DMS153 treated with DMSO at 0.1 percent for 48 hours (cell line): ENCODE measurements at regions not wholly inside any gene's neighbourhood (a gene's known extent, or its start where the extent isn't known, plus 50 kb on each side); places are given as distances from the start of the nearest gene placed in this dataset.
"Not testable (repeated sequence)": the region's sequence is repeated elsewhere in the genome, so short reads cannot be mapped to it uniquely, and the experiment has no call there.

Source experiments
- DNase-seq: peaks from one replicate; lab custom pipeline; 2025; ENCODE audit not compliant: unreplicated experiment; lab: John Stamatoyannopoulos, UW

DNA sequence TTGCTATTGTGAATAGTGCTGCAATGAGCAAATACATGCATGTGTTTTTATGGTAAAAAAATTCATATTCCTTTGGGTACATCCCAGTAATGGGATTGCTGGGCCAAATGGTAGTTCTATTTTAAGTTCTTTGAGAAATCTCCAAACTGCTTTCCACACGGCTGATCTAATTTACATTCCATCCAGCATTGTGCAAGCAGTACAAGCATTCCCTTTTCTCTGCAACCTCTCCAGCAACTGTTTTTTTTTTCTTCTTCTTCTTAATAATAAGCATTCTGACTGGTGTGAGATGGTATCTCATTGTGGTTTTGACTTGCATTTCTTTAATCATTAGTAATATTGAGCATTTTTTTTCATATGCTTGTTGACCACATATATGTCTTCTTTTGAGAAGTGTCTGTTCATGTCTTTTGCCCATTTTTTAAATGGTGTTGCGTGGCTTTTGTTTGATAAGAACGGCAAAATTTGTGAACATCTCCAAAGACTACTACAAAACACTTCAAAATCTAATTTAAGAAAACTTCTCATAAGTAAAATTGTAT, 136.1 kb upstream of the MYO3A start:
- no peak for DNase-seq

DNA sequence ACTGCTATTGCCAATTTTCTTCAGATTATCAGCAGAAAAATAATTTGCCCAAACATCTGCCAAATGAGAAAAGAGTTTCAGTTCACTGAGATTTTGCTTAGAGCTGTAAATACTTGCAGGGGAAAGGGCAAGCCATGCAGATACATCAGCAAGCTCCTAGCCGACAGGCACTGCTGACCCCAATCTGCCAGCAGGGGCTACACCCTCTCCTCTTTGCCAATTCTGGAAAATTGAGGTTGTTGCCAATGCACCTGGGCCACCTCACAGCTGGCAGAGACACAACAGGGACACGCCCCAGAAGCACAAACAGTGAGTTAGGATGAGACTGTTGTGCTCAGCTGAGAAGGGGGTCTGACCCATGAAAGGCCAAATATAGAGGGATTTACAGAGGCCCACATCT, 129.5 kb upstream of the MYO3A start:
- DNase-seq, result no peak

DNA sequence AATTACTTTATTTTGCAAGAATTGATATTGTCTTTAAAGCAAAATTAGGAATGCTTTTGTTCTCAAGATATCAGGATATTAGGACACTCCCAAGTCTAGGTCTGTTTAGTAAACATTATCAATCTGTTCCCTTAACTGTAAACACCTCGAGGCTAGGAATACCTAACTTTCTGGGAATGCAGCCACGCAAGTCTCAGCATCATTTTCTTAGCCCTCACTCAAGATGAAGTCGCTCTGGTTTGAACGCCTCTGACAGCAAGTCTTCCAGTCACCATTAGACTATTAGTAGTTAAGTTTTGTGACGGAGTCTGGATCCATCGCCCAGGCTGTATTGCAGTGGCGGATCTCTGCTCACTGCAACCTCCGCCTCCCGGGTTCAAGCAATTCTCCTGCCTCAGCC, 128.0 kb upstream of the MYO3A start:
- no peak for DNase-seq

DNA sequence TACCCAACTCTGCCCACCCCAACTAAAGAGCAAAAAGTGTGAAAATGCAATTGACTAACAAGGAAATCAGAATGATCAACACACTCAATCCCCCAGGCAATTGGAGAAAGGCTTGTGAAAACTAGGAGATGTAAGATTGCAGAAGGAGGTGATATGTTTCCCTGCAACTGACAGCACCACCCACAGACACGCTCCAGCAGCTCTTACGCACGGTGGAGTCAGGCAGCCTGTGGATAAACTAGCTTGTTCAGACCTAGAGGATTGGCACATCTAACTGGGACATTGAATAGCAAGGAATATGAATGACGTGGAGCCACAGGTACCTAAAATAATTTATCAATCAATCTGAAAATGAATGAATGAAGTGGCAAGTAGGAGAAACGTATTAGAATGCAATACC, 125.7 kb upstream of the MYO3A start:
- no peak for DNase-seq

DNA sequence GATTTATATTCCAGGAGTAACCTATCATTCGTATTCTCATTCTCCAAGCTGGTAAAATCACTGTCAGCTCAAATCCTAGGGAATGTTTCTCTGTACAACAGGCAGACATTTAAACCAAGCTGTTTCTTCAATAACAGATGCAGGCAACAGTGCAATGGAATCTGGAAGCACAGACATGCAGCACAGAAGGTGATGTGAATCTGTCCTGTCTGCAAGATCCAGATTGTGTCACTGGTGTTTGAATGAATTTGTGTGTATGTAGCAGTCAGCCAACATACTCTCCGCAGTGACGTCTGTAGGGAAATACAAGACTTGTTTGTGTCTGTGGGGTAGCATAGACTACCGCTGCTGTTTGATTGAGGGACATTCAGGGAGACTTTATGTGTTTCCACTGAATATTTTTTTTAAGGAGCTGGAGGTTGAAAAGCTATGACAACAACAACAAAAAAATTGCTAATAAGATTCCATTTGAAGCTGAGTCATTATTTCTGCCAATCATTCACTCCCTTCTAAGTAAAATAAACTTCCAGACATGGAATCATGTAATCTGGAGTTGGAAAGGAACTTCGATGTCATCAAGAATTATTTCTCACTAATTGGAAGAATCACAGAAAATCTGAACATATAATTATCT, 122.9 kb upstream of the MYO3A start:
- no peak for DNase-seq

DNA sequence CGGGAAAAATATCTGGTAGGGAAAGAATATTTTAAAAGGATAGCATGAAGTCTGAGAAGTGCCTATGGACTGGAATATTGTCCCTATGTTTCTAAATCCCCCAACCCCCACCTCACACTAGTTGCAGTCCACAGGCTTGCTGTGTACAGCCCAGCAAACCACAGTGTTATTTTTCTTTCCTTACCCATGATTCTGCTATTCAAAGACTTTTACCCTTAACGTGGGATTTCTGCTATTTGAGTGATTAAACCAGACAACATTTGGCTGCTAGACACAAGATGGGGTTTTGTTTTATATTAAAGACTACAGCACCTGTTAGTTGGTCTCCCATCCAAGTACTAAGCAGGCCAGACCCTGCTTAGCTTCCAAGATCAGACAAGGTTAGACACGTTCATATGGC, 120.5 kb upstream of the MYO3A start:
- no peak for DNase-seq

DNA sequence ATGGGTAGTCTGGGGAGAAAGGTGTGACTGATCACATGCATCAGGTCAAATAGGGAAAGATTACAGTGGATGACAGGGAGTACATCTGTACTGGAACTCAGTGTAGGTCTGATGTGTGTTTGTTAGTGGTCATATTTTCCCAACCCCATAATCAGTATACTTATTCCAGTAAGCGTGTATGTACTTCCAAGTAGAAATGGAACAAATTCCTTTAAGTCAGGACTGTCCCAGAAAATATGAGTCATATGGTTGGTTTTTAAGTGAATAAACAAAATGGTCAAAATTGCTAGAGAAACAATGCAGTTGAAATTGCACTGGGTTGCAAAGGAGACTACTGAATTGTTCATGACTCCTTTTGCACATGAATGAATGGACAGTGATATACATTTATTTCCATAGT, 118.8 kb upstream of the MYO3A start:
- no peak for DNase-seq

DNA sequence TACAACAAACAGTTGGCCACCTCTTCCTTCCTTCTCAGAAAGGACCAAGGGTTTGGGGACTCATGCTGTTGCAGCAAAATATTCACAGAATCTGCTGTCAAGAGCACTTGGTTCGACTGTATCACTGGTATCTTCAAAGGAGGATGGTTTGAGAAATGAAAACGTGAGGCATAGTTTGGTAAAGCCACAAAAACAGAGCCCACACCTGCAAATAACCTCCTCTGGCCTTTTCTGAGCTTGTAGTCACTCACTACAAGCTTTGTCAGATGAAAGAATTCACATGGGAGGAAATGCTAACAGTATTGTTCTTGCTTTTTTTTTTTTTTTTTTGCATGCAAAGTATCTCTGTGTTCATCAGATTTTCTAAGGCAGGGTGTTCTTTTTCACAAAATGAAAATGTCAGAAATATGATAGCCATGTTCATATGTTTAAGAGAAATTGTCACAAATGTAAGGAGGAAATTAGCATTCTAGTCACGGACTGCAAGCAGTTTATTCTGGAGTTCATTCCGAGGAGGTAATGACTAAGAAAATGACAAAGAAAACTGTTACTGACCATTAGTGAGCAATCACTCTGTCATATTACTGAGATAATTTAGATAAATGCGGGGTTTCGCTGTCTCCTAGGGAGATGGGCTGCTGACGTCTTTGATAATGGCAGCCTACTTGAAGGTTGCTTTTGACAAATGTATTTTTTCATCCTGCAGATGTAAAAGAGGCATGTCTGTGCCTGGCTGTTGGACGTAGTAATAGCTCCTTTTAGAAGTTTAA, 117.8 kb upstream of the MYO3A start:
- DNase-seq, result no peak

DNA sequence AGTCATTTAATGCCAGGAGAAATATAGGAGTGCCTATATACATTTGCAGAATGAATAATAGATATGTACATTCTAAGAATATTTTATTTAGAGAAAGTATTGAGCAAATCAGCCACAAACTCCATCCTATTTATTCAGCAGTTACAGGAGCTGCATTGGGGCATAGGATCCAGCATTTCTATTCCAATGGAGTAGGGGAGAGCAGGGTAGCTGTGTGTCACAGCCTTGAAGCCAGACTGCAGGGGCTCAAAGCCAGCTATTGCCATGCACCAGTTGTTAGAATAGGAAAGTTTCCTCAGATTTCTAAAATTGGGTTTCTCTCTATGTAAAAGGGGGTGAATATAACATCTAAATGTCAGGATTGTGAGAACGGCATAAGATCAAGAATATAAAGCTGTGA, 116.8 kb upstream of the MYO3A start:
- no peak for DNase-seq

DNA sequence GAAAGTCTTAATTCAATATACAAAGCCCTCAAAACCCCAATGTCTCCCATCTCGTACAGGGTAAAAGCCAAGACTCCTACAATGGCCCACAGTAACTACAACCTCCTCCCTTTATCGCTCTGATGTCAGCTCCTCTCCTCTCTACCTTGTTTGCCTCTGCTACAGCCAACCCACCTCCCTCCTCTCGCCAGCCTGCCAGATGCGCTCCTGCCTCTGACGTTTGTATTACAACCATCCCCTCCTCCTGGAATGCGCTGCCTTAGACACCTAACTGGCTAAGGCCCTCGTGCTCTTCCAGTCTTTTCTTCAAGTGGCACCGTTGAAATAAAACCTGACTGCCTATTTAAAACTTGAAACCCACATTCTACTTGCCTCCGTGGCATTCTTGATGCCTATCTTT, 115.3 kb upstream of the MYO3A start:
- DNase-seq, result no peak

DNA sequence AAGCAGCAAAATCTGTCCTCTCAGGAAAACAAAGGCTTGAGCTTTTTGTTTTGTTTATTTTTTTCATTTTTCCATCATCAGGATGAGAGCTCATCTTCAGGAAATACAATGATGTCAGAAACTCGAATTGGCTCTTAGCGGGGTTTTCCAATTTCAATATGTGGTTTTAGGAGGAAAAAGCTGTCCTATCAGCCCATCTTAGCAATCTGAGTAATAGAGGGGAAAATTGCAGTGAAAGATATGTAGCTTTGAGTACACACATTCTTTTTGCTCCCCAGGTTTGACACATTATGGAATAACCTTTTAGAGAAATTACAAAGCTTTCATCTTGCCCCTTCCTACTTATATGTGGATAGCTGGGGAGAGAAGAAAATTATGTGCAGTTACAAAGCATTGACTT, 113.6 kb upstream of the MYO3A start:
- DNase-seq, result no peak

DNA sequence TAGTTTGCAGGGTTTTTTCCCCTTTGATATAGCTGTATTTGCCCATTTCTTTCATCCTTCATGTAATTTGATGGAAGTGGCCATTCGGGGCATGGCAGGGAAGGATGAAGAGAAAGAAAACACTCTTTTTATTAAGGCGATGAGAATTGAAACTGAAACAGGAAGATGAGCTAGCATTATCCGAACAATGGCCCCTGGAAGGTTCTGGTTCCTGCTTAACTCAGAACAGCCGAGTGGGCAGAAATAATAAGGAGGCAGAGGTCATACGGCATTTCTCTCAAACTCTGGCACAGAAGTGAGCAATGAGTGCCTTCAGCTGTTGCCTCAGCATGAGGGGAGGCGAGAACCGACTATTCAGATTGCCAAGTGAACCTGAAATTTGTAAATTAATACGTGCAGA, 113.2 kb upstream of the MYO3A start:
- DNase-seq, result no peak

DNA sequence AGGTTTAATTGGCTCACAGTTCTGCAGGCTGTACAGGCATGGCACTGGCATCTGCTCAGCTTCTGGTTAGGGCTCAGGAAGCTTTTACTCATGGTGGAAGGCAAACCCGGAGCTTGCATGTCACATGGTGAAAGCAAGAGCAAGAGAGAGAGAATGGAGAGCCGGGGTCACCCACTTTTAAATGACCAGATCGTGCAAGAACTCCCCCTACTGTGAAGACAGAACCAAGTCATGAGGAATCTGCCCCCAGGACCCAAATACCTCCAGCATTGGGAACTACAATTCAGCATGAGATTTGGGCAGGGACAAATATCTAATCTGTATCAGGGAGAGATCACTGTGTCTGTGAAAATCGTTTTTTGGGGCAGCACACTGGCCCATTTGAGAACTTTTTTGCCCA, 110.0 kb upstream of the MYO3A start:
- DNase-seq, result no peak

DNA sequence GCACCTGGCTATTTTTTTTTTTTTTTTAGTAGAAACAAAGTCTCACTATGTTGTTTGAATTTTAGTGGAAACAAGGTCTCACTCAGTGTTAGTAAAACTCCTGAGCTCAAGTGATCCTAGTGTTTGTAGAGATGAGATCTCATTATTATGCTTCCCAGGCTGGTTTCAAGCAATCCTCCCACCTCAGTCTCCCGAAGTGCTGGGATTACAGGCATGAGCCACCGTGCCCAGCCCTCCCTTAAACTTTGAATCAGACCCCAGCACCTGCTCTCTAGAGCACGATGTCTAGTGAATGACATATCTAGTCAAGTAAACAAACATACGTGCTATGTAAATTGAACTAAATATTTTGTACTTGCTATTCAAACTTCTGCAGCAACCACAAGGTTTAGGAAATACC, 105.6 kb upstream of the MYO3A start:
- DNase-seq, result no peak

DNA sequence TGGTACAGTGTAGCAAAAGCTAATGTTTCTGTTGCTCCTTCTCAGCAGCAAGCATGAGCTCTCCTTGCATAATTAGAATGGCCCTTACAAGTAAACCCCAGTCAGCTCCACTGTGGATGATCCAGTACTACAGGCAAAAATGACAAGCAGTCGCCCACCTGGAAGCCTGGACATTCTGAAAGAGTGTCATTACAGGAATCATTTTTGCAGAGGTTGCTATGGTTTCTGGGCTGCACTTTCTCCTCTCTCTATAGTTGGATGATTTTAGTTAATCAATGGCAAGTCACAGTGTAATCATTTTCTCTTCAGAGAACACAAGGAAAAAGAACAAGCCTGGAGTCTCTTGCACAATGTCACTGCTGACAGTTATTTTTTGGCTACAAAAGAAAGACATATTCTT, 102.9 kb upstream of the MYO3A start:
- DNase-seq, result no peak

DNA sequence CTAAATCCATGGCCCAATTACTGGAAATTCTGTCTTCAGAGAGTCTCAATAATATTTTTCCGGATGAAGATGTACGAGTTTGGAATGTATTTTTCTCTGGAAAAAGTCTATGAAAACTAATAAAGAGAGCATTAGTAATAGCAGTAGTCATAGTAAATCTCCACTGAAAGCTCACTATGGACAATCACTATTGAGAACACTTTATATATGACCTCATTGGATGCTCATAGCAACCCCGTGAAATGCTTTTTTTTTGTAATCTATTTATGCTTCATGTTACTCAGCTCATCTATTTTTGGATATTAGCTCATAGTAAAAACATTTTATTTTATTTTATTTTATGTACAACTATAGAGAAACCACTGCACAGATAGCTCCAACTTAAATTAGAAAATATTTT, 94.3 kb upstream of the MYO3A start:
- DNase-seq, result no peak

DNA sequence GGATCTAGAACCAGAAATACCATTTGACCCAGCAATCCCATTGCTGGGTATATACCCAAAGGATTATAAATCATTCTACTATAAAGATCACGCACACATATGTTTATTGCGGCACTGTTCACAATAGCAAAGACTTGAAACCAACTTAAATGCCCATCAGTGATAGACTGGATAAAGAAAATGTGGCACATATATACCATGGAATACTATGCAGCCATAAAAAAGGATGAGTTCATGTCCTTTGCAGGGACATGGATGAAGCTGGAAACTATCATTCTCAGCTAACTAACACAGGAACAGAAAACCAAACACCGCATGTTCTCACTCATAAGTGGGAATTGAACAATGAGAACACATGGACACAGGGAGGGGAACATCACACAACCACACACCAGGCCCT, 93.2 kb upstream of the MYO3A start:
- DNase-seq, result not testable (repeated sequence)

DNA sequence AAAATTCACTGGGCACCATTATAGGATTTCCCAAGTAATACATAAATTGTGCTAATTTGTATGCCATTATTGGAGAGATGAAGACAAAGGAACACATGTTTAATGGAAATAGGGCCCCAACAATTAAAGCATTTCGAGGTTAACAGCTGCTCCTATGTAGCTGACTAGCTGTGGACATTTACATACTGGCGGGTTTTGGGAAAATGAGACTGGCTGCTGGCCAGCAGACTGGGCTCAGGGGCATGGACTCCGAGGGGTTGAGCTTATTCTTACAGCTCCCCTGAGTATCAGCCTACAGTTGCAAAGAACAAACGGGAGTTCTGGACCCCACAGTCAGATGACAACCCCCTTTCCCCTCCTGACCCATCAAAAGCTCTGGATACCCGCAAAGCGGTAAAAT, 91.9 kb upstream of the MYO3A start:
- no peak for DNase-seq

DNA sequence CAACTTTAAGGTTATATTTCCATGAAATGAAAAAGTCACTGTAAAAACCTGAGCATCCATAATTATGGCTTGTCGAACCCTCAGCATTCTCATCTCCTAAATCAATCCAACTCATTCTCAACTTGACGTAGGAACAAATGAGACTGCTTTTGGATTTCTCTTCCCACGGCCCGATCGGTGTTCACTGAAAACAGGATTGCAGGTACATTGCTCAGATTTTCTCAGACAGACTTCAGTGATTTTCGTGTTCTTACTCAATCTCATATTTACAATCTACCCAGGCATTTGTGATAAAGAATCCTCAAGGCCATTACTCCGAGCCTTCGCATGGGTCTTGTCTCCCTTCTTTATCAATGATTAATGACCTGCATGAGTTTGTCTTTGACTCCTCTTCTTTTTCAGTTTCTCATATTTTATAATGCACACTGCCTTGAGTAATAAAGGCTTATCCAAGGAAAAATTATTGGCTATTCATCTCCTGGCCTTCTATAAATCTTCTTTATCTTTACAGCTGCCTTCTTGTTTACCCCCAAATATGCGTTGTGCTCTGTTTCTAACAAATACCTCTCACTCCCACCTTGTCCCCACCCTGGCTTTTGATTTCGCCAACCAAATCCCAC, 90.4 kb upstream of the MYO3A start:
- no peak for DNase-seq

DNA sequence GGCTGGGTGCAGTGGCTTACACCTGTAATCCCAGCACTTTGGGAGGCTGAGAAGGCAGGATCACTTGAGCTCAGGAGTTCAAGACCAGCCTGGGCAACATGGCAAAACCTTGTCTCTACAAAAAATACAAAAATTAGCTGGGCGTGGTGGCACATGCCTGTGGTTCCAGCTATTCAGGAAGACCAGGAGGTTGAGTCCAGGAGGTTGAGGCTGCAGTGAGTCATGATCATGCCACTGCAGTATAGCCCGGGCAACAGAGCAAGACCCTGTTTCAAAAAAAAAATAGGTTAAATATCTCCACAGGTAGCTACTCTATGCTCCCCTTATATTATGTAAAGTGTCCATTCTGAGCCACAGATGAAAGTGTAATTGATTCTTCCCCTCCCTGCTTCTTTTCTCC, 89.3 kb upstream of the MYO3A start:
- DNase-seq, result not testable (repeated sequence)

DNA sequence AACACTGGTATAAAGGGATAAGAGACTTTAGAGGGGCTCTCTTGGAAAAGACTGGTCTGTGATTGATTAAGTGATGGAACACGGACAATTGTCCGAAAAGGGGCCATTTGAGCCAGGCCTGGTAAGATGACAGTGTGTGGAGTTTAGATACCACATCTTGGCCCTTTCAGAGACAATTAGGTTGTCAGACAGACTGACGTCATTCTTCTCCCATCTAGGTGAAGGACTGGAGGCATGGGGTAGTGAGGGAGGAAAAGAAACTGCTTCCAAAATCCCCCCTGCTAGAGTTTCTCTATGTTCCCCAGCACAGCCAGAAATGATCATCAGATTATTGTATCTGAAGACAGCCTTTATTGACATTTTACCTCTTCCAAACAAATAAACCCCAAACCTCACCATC, 84.8 kb upstream of the MYO3A start:
- DNase-seq, result no peak

DNA sequence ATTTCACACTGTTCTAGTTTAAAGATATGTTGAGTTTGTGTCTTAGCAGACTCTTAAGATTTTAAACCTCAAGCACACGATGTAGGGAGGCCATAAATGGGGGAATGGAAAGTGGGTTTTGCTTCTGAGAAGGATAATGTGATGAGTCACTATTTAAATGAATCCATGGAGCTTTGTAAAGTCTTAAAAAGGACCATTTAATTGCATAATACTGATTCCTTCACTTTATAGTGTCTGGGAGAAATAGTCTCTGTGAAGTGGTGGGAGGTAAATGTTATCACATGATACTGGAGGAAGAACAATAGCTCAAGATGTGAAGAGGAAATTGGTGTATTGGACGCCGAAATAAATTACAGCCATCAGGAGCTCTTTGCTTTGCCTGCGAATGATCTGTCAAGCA, 84.0 kb upstream of the MYO3A start:
- DNase-seq, result no peak
